ENCODE measurements at regions not wholly inside any gene's neighbourhood (a gene's known extent, or its start where the extent isn't known, plus 50 kb on each side); places are given as distances from the start of the nearest gene placed in this dataset.

DNA sequence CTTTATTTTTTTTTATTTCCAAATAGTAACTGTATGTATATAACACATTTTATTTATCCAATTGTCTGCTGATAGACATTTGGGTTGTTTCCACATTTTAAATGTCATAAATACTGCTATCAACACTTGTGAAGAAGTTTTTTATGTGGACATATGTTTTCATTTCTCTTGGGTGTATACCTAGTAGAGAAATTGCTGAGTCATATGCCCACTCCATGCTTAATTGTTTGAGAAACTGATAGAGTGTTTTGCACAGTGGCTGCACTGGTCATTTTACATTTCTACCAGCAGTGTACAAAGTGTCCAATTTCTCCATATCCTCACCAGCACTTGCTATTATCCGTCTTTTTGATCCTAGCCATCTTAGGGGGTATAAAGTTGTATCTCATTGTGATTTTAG is 567.8 kb downstream of the GBA3 start:
- no peak for DNase-seq (ENCODE audit: low read depth in 2 of 2)

DNA sequence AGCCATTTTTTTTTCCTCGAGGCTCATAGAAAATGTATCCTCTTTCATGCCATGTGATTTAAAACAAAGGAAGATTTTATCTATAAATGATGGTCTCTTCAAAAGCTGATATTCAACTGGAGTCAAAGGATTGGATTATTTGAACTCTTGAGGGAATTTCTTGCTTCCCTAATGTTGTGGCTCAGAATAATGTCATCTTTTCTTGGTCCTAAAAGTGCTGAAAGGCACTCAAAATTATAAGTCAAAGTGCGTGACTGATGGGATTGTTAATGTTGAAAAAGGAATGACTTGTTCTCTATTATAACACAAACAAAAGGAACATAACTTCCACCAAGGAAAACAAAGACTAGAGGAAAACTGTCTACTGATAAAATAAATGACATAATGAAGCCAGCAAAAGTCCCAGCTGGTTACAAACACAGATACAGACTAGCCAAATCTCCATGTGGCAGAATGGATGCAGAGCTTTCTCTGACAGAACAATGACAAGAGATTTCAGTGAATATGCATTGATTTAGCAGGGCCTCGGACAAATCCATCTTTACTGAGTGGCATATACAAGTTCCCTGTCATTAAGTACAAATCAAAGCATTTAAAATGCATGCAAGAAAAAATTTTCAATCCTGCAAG is 552.6 kb downstream of the GBA3 start:
- no peak for DNase-seq (ENCODE audit: low read depth in 2 of 2)

DNA sequence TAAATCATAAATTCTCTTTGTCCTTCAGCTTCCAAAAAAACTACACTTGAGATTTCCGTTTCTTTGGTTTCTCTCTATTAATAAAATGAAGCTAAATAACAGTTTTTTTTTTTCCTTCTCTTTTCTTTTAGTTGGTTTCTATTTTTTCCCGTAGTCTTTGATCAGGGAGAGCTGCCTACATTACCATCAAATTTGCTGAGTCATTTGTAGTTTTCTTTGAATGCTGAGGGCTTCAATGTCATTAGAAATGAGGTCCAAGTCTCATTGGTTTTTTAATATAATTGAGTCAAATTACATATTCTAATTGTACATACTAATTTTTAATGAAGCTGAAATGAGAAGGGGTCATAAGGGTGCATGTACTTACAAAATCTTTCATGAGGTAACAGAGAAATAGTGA is 550.2 kb downstream of the GBA3 start:
- DNase-seq (ENCODE audit: low read depth in 2 of 2) = no peak

DNA sequence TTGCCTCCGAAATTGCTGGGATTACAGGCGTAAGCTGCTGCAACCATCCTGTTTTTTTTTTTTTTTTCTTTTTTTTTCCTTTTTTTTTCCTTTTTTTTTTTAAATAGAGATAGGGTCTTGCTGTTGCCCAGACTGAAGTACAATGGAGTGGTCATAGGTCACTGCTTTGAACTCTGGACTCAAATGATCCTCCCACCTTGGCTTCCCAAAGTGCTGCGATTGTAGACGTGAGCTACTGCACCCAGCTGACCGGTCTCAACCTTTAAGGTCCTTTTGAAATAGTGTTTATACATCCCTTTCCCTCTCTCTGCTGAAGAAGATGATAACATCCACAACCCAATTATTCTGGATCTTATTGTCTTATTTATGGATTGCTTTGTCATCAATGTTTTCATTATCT is 548.7 kb downstream of the GBA3 start:
- no peak for DNase-seq (ENCODE audit: low read depth in 2 of 2)

DNA sequence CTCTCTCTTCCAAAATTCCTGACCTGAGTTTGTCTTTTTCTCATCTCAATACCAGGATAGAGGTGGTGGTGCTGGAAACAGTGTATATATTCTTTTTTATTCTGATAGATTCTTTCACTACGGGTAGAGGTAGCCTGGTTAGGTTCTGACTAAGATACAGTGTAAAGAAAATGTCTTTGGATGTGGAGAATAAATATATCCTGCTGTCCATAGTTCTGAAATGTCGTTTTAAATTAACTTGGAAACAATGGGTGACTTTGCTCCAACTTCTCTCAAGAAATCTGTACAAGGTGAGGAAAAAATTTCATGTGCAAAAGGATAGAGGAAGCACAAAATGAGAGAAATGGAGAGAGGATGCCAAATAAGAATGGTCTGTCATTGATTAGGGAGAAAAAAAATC is 546.1 kb downstream of the GBA3 start:
- DNase-seq (ENCODE audit: low read depth in 2 of 2) = no peak

DNA sequence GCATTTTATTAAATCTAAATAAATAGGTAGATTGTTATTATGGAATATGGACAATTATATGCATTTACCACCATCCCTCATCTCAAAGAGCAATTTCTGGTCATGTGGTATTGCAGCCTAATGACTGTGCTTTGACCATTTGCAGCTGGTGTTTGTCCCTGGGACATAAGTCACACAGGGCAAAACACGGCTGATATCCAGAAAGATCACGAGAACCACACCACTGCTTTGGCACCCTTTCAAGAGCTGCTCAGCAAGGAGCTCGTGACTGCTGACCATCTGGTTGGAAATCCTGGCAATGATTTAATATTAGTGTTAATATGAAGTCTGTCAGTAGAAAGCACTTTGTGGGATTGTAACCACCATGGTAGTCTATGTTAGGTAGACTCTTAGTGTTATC is 545.0 kb downstream of the GBA3 start:
- no peak for DNase-seq (ENCODE audit: low read depth in 2 of 2)

DNA sequence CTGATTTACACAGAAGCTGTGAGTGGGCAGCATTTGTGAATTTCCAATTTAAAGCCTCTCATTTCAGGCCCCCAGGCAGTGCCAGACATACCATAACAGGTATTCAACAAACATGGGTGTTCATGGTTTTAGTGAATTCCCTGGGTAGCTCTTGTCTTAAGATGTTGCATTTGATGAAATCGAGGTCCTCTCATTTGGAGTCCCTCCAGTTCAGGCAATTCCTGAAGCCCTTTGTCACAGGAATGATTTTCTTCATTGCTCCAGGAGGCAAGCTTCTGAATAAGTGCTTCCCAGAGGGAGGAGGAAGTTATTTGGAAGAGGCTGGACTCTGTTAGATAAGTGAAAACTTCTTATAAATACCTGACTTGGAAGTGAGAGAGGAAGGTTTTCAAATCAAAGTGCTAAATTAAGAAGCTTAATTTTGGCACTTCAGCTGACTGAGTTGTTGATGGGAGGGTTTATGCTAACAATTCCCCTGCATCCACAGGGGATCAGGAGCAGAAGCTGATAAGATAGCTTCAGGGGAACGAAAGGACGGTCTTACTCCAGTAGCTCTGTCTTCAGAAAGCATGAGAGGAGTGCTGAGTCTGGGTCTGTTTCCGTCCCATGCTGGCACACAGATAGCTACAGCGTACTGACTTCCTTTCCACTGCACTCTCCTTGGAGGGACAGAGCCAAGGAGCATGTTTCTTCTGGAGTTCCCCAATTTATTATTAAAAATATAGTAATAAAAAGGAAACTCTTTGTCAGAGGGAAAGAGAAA is 543.1 kb downstream of the GBA3 start:
- DNase-seq (ENCODE audit: low read depth in 2 of 2) = no peak

DNA sequence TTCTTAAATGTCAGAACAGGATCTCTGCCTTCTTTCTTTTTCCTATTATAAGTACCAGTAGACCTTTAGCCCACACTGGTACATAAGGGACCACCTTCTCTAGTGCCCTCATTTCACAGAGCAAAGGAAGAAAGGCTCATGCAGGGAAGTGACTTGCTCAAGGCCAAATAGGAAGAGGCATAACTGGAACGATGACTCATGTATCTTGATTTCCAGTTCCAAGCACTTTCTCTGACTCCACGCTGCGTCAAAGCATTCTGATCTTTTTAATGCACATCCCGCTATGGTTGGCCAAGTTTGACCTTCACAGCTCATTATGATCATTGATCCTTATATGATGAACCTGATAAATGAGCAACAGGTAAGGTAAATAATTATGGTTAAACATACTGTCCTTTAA is 542.0 kb downstream of the GBA3 start:
- DNase-seq (ENCODE audit: low read depth in 2 of 2) = no peak

DNA sequence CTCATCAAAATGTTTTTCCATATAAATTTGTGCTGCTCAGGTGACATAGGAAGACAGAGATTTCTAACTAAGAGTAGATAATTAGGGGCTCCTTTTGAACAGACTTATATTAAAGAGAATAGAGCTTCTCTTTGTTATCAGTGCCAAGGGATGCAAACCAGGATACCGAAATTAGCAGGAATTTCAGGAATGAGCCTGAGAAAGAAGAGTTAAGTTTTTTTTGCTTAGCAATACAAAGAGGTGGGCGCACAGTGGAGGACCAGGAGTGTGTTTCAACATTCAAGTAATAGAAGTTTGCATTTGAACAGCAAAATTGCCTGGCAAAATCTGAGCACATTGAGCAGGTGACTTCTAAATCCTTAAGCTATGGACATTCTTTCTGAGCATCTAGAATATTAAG is 541.3 kb downstream of the GBA3 start:
- no peak for DNase-seq (ENCODE audit: low read depth in 2 of 2)

DNA sequence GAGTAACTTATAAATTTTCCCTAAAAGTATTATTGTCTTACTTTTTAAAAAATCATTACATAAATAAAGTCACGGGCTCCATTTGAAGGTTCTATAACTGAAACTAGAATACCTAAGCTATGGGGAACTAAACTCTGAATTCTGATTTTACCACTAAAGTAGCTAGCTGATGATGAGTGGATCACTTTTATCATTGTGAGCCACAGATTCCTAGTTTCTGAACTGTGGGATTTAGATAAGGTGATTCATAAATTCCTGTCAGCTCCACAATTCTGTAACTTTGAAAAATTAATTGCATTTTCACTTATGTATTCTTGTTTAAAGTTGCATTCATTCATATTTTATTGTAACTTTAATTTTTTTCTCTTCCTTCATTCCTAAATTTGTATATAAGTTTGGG is 540.9 kb downstream of the GBA3 start:
- DNase-seq (ENCODE audit: low read depth in 2 of 2) = no peak

DNA sequence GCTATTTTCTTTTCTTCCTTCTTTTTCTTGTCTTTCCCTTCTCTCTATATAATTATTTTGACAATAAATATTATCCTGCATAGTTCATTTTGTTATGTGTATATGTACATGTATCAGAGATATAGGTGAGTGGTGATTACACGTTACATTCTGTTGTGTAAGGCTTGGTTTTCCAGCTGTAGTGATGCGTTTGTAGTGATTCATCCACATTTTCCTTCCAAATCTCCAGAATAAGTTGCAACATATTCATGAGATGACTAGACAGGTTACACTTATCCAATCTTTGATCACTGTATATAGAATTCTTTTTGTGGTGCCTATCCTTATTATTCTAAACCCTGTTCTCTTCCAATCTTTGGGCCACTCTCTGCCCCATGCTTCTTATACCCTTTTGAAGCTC is 540.2 kb downstream of the GBA3 start:
- DNase-seq (ENCODE audit: low read depth in 2 of 2) = no peak

DNA sequence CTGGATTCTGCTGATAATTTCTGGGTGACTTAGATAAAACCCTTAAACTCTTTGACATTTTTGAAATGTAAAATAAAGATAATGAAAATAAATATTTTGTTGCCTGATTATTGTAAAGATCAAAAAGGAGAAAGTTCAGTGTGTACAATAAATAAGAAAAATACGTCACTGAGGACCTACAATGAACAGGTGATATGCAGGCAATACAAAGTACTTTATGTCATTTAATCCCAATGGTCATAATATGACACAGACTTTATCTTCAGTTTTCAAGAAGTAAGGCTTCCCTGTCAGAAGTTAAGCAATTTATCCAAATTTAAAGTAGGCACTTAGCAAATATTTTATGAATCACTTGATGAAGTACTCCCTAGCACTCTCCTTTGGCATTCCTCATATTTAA is 532.8 kb downstream of the GBA3 start:
- DNase-seq (ENCODE audit: low read depth in 2 of 2) = no peak

DNA sequence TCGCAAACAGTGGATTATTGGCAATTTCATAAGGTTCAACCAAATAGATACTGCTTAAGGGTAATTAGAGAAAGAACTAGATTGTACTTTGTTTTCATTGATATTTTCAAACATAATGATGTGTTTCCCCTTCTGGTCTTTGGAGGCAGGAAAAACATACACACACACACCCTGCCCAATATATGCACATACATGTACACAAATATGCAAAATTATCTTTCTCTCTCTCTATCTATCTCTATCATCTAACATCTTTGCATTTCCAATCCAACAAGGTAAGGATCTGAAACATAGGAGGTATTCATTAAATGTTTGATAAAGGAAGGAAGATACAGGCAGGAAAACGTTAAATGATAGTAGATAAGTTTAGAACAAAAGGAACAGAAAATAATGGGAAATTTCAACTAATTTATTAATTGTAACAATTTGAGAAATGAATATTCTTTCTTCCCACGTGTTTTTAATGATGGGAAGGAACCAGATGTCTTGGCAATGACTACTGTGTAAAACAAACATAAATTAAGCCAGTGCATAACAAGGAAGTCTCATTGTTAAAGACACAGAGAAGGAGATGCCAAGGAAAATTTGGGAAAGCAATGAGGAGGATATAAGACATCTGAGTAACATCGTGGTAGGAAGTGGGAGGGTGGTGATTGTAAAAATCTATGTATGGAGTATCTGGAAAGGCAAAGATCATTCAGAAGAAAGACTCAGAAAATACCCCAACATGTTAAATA is 532.1 kb downstream of the GBA3 start:
- DNase-seq (ENCODE audit: low read depth in 2 of 2) = no peak

DNA sequence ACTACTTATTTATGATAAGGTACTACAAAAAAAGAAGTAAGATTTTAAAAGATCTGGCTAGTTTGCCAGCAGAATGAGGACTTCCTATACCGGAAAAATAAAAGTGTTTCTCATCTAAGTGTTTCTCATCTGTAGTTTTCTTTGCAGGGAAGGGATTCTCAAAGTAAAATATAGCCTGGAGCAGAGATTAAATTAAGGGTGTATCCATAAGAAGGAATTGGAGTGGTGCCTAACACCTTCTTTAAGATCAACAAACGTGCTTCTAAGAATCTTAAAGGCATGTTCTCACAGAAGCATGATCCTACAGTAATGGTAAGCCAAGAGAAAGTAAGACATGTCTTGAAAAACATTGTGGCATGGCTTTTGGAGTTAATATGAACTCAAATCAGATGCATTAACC is 528.2 kb downstream of the GBA3 start:
- DNase-seq (ENCODE audit: low read depth in 2 of 2) = no peak

DNA sequence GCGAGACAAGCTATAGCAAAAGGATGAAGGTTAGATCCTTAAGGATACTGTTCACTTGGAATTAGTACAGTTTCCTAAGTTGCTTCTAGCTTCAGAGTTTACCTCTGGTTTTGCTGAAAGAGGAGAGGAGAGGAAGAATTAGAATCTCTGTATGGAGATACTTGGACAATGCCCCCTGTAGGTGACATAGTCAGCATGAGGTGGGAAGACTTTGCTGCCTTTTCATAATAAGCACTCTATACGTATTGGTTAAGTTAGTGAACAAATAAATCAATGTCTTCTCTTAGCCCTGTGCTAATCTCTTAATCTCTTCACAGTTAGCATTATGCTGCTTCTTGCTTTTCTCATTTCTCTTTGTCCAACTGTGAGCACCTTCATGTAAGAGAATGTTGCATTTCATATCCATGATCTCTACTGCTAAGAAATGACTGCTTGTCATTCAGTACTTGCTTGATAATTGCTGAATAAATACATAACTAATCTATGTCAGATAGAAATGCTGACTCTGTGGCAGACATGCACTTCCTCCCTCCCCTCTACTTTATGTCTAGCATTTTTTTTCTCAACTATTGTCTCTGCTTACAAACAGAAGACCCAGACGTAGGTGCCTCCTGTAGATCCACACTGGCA is 527.2 kb downstream of the GBA3 start:
- no peak for DNase-seq (ENCODE audit: low read depth in 2 of 2)

DNA sequence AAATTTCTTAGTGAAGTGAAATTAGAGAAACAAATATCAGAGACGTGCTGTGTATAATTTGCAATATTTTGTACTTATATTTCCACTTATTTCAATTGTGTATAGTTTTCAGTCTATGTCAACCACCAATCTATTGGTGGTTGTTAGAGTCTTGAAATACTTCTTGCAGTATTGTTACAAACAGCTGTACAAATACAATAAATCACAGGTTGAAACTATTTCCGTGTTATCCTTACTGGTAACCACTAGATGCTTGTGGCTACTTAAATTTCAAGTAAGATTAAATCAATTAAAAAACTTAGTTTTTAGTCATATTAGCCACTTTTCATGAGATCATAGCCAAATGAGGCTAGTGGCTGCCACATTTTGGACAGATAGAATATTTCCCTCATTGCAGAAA is 520.5 kb downstream of the GBA3 start:
- no peak for DNase-seq (ENCODE audit: low read depth in 2 of 2)

DNA sequence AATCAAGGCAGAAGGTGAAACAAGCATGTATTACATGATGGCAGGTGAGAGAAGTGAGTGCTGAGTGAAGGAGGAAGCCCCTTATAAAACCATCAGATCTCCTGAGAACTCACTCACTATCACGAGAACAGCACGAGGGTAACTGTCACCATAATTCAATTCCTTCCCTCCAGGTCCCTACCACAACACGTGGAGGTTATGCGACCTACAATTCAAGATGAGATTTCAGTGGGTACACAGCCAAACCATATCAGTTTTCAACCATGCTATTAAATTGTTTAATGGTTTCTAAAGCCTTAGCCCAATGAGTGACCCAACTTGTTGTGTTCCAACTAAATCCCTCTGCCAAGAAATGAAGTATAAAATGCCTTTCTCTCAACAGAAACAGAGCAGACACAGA is 519.8 kb downstream of the GBA3 start:
- DNase-seq (ENCODE audit: low read depth in 2 of 2) = no peak

DNA sequence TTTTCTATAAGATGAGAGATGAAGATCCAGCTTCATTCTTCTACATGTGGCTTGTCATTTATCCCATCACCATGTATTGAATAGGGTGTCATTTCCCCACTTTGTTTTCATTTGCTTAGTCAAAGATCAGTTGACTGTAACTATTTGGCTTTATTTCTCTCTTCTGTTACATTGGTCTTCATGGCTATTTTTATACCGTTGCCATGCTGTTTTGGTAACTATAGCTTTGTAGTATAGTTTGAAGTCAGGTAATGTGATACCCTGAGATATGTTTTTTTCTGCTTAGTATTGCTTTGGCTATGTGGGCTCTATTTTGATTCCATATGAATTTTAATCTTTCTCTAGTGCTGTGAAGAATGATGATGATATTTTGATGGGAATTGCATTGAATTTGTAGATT is 514.3 kb downstream of the GBA3 start:
- no peak for DNase-seq (ENCODE audit: low read depth in 2 of 2)

DNA sequence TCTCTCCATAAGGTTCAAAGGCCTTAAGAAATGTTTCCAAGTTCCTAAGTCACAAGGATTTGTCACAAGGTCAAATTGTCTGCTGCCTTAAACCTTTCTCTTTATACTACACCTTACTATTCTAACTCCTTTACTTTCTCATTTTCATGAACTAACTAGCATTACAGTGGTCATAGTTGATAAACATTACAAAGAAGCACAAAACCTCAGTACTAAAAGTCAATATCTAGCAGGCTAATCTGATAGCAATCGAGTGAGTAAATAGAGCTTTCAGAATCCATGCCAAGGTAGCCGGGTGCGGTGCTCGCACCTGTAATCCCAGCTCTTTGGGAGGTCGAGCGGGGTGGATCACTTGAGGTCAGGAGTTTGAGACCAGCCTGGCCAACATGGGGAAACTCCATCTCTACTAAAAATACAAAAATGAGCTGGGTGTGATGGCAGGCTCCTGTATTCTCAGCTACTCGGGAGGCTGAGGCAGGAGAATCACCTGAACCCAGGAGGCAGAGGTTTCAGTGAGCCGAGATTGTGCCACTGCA is 510.0 kb downstream of the GBA3 start:
- no peak for DNase-seq (ENCODE audit: low read depth in 2 of 2)

DNA sequence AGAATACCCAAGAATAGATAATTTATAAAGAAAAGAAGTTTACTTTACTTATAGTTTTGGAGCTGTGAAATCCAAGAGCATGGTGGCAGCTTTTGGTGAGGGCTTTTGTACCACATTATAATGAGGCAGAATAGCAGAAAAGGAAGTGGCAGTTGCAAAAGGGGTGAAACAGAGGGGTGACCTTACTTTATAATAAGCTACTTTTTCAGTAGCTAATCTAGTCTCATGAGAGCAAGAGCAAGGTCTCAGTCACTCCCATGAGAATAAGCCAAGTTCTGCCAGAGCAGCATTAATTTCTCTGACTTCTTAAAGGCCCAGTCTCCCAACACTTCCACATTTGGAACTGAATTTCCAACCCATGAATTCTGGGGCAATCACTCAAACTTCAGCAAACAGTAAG is 502.0 kb downstream of the GBA3 start:
- DNase-seq (ENCODE audit: low read depth in 2 of 2) = no peak

DNA sequence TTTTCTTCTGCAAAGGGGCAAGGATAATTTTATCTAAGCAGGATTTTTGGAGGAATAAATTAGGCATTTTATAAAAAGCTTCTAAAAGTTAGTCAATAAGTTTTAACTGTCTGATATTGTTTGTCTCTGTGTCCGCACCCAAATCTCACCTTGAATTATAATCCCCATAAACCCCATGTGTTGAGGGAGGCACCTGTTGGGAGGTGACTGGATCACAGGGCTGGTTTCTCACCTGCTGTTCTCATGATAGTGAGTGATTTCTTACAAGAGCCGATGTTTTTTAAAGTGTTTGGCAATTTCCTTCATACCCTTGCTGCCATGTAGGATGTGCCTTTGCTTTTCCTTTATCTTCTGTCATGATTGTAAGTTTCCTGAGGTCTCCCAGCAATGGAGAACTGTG is 481.4 kb downstream of the GBA3 start:
- no peak for DNase-seq (ENCODE audit: low read depth in 2 of 2)

DNA sequence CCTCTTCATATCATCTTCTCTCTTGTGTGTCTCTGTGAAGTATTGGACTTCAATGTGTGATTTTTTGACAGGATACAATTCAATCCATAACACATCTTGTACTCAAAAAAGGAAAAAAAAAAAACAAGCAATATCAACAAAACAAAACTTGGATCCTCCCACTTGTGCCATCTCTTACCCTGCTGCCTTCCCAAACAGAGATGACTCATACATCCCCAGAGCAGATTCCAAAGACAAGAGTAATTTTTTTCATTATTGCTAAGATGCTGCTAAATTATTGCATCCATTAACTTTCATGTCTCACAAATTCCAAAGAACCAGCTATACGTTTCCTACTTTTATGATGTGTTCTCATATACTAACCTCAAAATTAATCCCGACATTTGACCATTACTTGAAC is 479.2 kb downstream of the GBA3 start:
- DNase-seq (ENCODE audit: low read depth in 2 of 2) = no peak

Data from stimulated activated CD4-positive, alpha-beta T cell treated with anti-CD3 and anti-CD28 coated beads, Interleukin-15, amount 100 ng/mL, for 48 hours (primary cell).